NB4 (cell line): ENCODE measurements at regions not wholly inside any gene's neighbourhood (a gene's known extent, or its start where the extent isn't known, plus 50 kb on each side); places are given as distances from the start of the nearest gene placed in this dataset.

ENCODE experiments used
- DNase-seq: peaks from one replicate; pipeline ENCODE4 v3.0.0; 2010; ENCODE audit warnings: low read depth
- H3K4me3 ChIP-seq: one replicate; pipeline ENCODE4 v1.5.1; 2011; ENCODE audit warnings: mild to moderate bottlenecking, low read depth, low read length, moderate library complexity
- CTCF ChIP-seq: IDR thresholded peaks from one replicate; pipeline ENCODE4 v1.5.1; 2012; ENCODE audit warnings: low read depth, low read length
- MYC ChIP-seq: IDR thresholded peaks from 2 replicates; pipeline ENCODE4 v1.6.1; 2011; ENCODE audit warnings: low read depth, low read length
- POLR2A ChIP-seq: IDR thresholded peaks from 2 replicates; pipeline ENCODE4 v1.6.1; 2011; ENCODE audit warnings: mild to moderate bottlenecking; ENCODE audit not compliant: insufficient read length; ENCODE audit errors: extremely low read depth
- TF ChIP-seq, protein P1 (sequence below): IDR thresholded peaks from 2 replicates; pipeline ENCODE4 v1.6.1; 2011; ENCODE audit warnings: low read depth, low read length

- peak; percentile 40 for DNase-seq
- TF ChIP-seq, protein P1, sequence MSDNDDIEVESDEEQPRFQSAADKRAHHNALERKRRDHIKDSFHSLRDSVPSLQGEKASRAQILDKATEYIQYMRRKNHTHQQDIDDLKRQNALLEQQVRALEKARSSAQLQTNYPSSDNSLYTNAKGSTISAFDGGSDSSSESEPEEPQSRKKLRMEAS = no peak
- TF ChIP-seq MYC (no peak), POLR2A (no peak), CTCF (no peak)
- no peak overlapping the region for H3K4me3 ChIP-seq
These were observed 92.3 kb downstream of the TMEM212 start for GRCh38 chr3:171935261-171936123.

GRCh38 chr3:171936191-171936841 is 93.2 kb downstream of the TMEM212 start:
- DNase-seq = peak; percentile 96
- TF ChIP-seq MYC = no peak
- TF ChIP-seq, protein P1 = no peak
- no peak for TF ChIP-seq CTCF
- TF ChIP-seq POLR2A = no peak
- H3K4me3 ChIP-seq = no peak overlapping the region

DNA sequence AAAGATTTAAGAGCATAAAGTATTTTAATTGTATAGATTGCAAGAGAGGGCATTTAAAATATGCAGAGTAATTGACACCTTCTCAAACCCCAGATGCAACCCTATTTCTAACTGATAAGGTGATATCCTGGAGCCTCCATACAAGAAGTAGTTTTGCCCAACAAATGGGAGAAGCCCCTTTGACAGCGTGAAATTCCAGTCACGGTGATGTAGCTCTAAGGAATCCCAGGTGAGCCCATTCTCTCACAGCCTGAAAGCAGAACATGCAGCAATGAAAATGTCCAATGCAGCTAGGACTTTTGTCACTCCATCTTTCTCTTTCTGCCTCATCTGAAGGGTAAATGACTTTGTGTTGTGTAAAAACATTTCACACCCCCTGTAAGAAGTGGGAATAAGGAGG is 96.4 kb downstream of the TMEM212 start:
- H3K4me3 ChIP-seq = no peak overlapping the region
- TF ChIP-seq, protein P1 = no peak
- TF ChIP-seq CTCF (no peak), POLR2A (no peak), MYC (no peak)
- DNase-seq = no peak

- peak; percentile 25 for DNase-seq
- TF ChIP-seq CTCF (no peak), MYC (no peak), POLR2A (no peak)
- TF ChIP-seq, protein P1 = no peak
These were observed 97.1 kb downstream of the TMEM212 start for GRCh38 chr3:171940151-171940649.

GRCh38 chr3:171943262-171944117 is 95.9 kb upstream of the FNDC3B start:
- DNase-seq = no peak
- no peak overlapping the region for H3K4me3 ChIP-seq
- TF ChIP-seq MYC (no peak), CTCF (no peak), POLR2A (no peak)
- TF ChIP-seq, protein P1 = no peak

More at GRCh38 chr3:171940151-171940649, 97.1 kb downstream of the TMEM212 start:
- no peak overlapping the region for H3K4me3 ChIP-seq
